ENCODE measurements at regions not wholly inside any gene's neighbourhood (a gene's known extent, or its start where the extent isn't known, plus 50 kb on each side); places are given as distances from the start of the nearest gene placed in this dataset.
"Not testable (repeated sequence)": the region's sequence is repeated elsewhere in the genome, so short reads cannot be mapped to it uniquely, and the experiment has no call there.

DNA sequence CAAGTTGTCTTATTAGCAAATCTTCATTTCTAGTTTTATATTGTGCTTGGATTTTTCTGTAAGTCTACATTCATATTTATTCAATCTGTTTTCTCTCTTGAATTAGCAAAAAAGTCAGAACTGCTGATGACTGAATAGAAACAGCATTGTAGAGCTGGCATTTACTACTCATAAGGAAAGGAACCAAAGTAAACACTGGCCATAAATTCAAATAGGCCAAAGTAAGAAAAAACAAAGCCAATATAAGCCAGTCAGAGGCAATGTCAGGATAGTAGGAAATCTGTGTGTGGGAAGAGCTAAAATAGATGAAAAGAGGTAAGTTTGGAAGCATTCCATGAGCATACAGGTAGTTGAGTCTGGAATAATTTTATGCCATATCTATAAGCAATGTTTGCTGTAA lies 307.2 kb upstream of the SLITRK3 start:
- no peak for DNase-seq (ENCODE audit: low spot score)
- H3K27ac Mint-ChIP-seq = no peak overlapping the region
- no peak overlapping the region for H3K4me3 Mint-ChIP-seq
- intact Hi-C loops (cut with micrococcal nuclease) = no loop called here
- no peaks in the 10 kb centered on the region for H3K4me1 Mint-ChIP-seq (ENCODE audit: low read depth)
- H3K27me3 Mint-ChIP-seq (ENCODE audit: insufficient read depth) = no peaks in the 10 kb centered on the region
- H3K36me3 Mint-ChIP-seq (ENCODE audit: low read depth) = no peaks in the 10 kb centered on the region
- H3K9me3 Mint-ChIP-seq = peaks cover 11% of the 10 kb centered on the region

DNA sequence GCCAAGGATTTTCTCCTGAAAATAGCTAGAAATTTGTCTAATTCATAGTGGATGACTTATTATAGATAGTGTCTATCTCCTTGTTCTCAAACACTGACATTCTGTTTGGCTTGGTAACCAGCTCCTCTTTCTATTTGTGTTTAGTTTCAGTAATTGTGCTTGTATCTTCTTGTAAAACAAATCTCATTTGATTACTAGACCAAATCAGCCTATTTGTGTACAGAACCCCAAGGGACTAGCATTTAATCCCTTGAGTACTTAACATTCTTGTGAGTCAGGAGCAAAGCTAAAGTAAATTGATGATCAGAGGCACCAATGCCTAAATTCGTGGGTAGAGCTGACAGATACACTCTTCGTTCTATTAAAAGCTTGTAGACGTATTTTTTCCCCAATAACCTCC lies 306.5 kb upstream of the SLITRK3 start:
- Mint-ChIP-seq H3K27ac (no peak overlapping the region), H3K27me3 (ENCODE audit: insufficient read depth) (no peaks in the 10 kb centered on the region)
- intact Hi-C loops (cut with micrococcal nuclease) = no loop called here

DNA sequence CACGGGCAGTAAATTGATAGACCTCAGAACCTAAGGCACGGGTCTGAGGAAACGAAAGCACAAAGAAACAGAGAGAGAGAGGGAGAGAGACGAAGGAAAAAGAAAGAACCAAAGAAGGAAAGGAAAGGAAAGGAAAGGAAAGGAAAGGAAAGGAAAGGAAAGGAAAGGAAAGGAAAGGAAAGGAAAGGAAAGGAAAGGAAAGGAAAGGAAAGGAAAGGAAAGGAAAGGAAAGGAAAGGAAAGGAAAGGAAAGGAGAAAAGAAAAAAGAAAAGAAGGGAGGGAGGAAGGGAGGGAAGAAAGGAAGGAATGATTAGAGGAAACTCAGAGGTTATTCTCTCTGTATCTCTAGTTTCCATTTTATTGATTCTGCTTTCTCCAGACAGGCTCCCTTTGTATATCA lies 302.6 kb upstream of the SLITRK3 start:
- H3K9me3 Mint-ChIP-seq; intact Hi-C loops (cut with micrococcal nuclease); H3K36me3 Mint-ChIP-seq (ENCODE audit: low read depth); H3K4me3 Mint-ChIP-seq; DNase-seq (ENCODE audit: low spot score); H3K27ac Mint-ChIP-seq; H3K27me3 Mint-ChIP-seq (ENCODE audit: insufficient read depth); H3K4me1 Mint-ChIP-seq (ENCODE audit: low read depth): not testable (repeated sequence)

More for the DNA sequence above, 306.5 kb upstream of the SLITRK3 start:
- Mint-ChIP-seq H3K9me3 (peaks cover 11% of the 10 kb centered on the region), H3K36me3 (ENCODE audit: low read depth) (no peaks in the 10 kb centered on the region), H3K4me1 (ENCODE audit: low read depth) (no peaks in the 10 kb centered on the region), H3K4me3 (no peak overlapping the region)
- DNase-seq (ENCODE audit: low spot score) = no peak

DNA sequence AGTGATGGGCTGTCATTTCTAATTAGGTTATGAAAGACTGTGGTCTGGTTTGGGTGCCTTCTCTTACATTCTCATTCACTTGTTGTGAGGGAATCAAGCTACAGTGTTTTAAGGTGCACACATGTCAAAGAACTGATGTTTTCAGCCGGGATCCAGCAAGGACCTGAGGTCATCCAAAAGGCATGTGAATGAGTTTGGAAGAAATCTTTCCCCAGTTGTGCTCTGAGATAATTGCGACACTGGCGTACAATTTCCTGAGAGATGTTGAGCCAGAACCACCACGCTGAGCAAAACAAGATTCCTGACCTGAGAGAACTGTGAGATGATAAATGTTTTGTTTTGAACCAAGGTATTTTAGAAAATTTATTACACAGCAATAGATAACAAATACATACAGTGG lies 295.3 kb upstream of the SLITRK3 start:
- intact Hi-C loops (cut with micrococcal nuclease) = no loop called here
- no peak for DNase-seq (ENCODE audit: low spot score)
- H3K4me1 Mint-ChIP-seq (ENCODE audit: low read depth) = no peaks in the 10 kb centered on the region
- H3K27ac Mint-ChIP-seq = no peak overlapping the region
- H3K27me3 Mint-ChIP-seq (ENCODE audit: insufficient read depth) = no peaks in the 10 kb centered on the region
- H3K9me3 Mint-ChIP-seq = peaks cover 4% of the 10 kb centered on the region
- H3K4me3 Mint-ChIP-seq = no peak overlapping the region
- no peaks in the 10 kb centered on the region for H3K36me3 Mint-ChIP-seq (ENCODE audit: low read depth)

DNA sequence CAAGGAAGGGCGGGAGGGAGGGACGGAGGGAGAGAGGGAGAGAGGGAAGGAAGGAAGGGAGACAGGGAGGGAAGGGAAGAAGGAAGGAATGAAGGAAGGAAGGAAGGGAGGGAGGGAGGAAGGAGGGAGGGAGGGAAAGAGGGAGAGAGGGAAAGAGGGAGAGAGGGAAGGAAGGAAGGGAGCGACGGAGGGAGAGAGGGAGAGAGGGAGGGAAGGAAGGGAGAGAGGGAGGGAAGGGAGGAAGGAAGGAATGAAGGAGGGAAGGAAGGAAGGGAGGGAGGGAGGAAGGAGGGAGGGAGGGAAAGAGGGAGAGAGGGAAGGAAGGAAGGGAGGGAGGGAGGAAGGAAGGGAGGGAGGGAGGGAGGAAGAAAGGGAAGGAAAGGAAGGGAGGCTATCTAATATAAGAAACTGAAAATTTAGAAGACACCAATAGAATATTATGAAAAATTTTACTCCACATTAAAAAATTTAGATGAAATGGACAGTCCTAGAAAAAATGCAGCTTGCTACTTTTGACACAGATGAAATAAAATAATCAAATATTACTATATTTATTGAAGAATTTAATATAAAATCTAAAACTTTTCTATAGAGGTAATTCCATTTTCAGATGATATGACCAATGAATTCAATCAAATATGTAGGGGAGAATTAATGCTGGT lies 280.3 kb upstream of the SLITRK3 start:
- H3K4me3 Mint-ChIP-seq = no peak overlapping the region
- DNase-seq (ENCODE audit: low spot score) = no peak
- no peaks in the 10 kb centered on the region for H3K9me3 Mint-ChIP-seq
- intact Hi-C loops (cut with micrococcal nuclease) = no loop called here
- no peak overlapping the region for H3K27ac Mint-ChIP-seq
- no peaks in the 10 kb centered on the region for H3K27me3 Mint-ChIP-seq (ENCODE audit: insufficient read depth)
- no peaks in the 10 kb centered on the region for H3K36me3 Mint-ChIP-seq (ENCODE audit: low read depth)
- no peaks in the 10 kb centered on the region for H3K4me1 Mint-ChIP-seq (ENCODE audit: low read depth)

DNA sequence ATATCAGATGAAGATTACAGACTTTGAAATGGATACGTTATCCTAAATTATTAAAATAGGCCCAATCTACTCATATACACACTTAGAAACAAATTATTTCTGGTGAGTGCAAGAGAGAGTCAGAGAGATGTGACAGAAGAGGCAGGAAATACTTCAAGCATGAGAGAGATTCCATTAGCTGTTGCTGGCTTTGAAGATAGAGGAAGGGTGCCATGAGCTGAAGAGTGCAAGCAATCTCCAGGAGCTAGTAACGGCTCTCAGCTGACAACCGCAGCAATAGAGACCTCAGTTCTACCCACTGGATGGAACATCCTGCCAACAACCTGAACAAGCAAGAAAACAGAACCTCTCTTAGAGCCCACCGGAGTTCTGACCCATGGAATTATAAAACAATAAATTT lies 270.7 kb upstream of the SLITRK3 start:
- H3K27ac Mint-ChIP-seq = no peak overlapping the region
- no peak for DNase-seq (ENCODE audit: low spot score)
- H3K36me3 Mint-ChIP-seq (ENCODE audit: low read depth) = no peaks in the 10 kb centered on the region
- no peak overlapping the region for H3K4me3 Mint-ChIP-seq
- H3K9me3 Mint-ChIP-seq = peaks cover 6% of the 10 kb centered on the region
- no peaks in the 10 kb centered on the region for H3K4me1 Mint-ChIP-seq (ENCODE audit: low read depth)
- H3K27me3 Mint-ChIP-seq (ENCODE audit: insufficient read depth) = no peaks in the 10 kb centered on the region
- intact Hi-C loops (cut with micrococcal nuclease) = no loop called here

DNA sequence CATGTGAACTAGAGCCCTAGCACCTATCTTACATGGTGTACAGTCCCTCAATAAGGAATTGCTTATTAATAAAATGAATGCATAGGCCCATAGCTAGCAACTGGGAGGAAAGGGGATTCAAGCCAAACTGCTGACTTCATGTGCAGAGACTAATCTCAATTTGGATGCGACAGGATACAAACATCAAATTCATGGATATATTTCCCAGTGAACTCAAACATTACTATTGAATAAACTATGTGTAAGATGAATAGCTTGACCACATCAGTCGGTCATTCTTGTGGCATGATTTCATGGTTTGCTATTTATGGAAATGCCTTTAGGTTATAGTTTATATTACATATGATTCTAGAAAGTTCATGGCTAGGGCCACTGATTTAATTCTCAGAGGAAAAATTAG lies 268.6 kb upstream of the SLITRK3 start:
- H3K4me3 Mint-ChIP-seq = no peak overlapping the region
- DNase-seq (ENCODE audit: low spot score) = no peak
- no peak overlapping the region for H3K27ac Mint-ChIP-seq
- H3K27me3 Mint-ChIP-seq (ENCODE audit: insufficient read depth) = no peaks in the 10 kb centered on the region
- H3K4me1 Mint-ChIP-seq (ENCODE audit: low read depth) = no peaks in the 10 kb centered on the region
- intact Hi-C loops (cut with micrococcal nuclease) = no loop called here
- H3K36me3 Mint-ChIP-seq (ENCODE audit: low read depth) = no peaks in the 10 kb centered on the region
- no peaks in the 10 kb centered on the region for H3K9me3 Mint-ChIP-seq

DNA sequence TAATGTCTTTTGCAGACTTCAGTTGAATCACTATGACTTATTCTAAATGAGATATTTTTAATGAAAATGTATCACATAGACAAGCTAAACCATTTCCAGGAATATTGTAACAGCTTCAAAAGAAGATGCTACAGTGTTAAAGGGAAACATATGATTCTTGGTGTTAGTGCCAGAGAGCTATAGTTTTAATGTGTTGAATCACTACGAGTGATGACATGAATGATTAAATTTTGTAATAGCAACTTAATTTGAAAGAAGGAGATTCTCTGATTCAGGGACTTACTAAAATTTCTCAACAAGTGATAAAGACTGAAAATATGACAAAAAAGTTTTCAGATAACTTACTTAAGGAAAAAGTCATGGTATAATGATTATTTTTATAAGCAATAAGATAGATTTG lies 267.3 kb upstream of the SLITRK3 start:
- Mint-ChIP-seq H3K4me1 (ENCODE audit: low read depth) (no peaks in the 10 kb centered on the region), H3K36me3 (ENCODE audit: low read depth) (no peaks in the 10 kb centered on the region), H3K4me3 (no peak overlapping the region), H3K27ac (no peak overlapping the region), H3K9me3 (no peaks in the 10 kb centered on the region), H3K27me3 (ENCODE audit: insufficient read depth) (no peaks in the 10 kb centered on the region)
- no peak for DNase-seq (ENCODE audit: low spot score)
- intact Hi-C loops (cut with micrococcal nuclease) = no loop called here

DNA sequence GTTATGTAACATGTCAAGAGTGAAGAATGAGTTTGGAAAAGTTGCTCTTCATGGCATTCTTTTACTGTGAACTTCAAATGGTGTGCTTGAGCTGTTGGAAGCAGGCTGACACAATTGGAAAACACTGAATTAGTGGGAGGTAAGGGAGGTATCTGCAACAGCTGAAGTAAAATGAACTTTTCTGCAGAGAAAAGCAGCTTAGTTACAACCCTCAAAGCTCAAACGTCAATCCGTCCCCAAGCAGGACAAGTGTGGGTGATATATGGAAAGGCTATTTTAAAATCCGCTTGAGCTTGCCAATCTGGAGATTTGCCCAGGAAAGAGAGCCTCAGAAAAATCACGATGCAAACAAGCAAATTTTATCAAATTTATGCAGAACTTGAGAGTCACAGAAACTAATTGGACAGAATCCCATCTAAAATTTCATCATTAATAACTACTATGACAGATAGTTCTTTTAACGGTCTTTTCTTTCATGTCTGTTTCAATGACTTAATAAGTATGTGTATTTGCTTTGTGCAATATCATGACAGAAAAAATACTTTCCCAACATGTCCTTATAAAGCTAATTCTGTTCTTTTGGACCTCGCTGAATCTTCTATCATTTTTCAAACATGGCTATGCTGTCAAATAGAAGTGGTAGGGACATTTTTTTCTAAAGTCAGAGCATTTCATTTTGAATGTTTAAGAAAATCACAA lies 266.6 kb upstream of the SLITRK3 start:
- intact Hi-C loops (cut with micrococcal nuclease) = no loop called here
- Mint-ChIP-seq H3K4me3 (no peak overlapping the region), H3K9me3 (no peaks in the 10 kb centered on the region), H3K4me1 (ENCODE audit: low read depth) (no peaks in the 10 kb centered on the region), H3K27ac (no peak overlapping the region), H3K36me3 (ENCODE audit: low read depth) (no peaks in the 10 kb centered on the region), H3K27me3 (ENCODE audit: insufficient read depth) (no peaks in the 10 kb centered on the region)
- DNase-seq (ENCODE audit: low spot score) = no peak

DNA sequence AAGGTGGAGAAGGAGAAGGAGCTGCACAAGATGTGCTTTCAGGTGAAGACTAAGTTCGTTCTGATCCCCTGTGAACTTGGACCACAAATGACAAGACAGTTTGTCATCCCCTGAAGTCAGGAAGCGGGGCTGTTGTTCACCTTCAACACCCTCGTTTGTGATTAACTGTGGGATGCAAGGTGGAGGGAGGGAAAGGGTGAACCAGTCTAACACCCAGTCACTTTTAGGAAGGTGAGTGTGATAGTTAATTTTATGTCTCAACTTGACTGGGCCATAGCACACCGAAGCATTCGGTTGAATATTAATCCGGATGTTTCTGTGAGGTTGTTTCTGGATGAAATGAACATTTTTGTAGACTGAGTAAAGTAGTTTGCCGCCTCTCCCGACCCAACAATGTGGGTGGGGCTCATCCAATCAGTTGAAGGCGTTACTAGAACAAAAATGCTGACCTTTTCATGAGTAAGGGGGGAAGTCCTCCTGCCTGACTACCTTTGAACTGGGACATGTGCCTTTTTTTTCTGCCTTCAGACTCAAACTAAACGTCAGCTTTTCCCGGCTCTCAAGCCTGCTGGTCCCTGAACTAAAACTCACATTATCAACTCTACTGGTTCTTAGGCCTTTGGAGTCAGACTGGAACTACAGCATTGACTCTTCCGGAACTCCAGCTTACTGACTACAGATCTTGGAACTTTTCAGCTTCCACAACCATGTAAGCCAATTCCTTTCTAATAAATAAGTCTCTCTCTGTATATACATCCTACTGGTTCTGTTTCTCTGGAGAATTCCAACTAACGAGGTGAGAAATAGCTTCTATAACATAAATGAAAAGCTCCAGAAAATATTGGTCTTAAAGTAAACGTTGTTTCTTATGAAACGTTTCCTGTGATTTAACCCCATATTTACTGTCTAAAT lies 264.0 kb upstream of the SLITRK3 start:
- Mint-ChIP-seq H3K36me3 (ENCODE audit: low read depth) (no peaks in the 10 kb centered on the region), H3K27ac (no peak overlapping the region), H3K9me3 (peaks cover 9% of the 10 kb centered on the region), H3K27me3 (ENCODE audit: insufficient read depth) (no peaks in the 10 kb centered on the region), H3K4me3 (no peak overlapping the region), H3K4me1 (ENCODE audit: low read depth) (no peaks in the 10 kb centered on the region)
- no peak for DNase-seq (ENCODE audit: low spot score)
- intact Hi-C loops (cut with micrococcal nuclease) = no loop called here

DNA sequence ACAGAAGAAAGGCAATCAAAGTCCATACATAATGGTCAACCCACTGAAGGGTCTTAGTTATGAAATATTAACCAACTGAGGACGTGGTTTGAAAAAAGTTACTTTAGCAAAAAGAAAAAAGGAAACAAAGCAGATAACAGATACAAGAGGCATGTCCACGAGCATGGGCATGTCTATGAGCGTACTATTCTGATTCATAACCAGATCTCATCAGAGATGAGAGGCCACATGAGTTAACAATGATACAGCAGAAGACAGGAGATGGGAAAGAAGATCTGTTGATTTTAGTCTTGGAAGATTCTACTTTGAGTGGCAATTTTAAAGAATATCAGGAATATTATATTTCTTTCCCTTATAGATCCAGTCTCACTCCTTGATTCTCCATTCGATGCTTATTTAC lies 262.9 kb upstream of the SLITRK3 start:
- Mint-ChIP-seq H3K4me3 (no peak overlapping the region), H3K27ac (no peak overlapping the region), H3K27me3 (ENCODE audit: insufficient read depth) (no peaks in the 10 kb centered on the region), H3K4me1 (ENCODE audit: low read depth) (no peaks in the 10 kb centered on the region), H3K9me3 (peaks cover 10% of the 10 kb centered on the region), H3K36me3 (ENCODE audit: low read depth) (no peaks in the 10 kb centered on the region)
- no peak for DNase-seq (ENCODE audit: low spot score)
- intact Hi-C loops (cut with micrococcal nuclease) = no loop called here

DNA sequence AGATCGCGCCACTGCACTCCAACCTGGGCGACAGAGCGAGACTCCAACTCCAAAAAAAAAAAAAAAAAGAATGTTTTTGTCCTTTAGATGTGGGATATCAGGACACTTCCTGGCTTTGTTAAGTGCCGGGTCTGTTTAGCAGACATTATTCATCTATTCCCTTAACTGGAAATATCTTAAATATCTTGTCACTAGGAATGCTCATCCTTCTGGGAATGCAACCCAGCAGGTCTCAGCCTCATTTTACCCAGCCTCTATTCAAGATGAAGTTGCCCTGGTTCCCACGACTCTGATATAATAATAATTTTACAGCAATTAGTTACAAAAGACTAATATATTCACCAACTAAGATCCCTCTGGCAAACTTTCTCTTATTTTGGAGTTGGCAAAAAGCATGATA lies 260.9 kb upstream of the SLITRK3 start:
- no peak for DNase-seq (ENCODE audit: low spot score)
- H3K27ac Mint-ChIP-seq = no peak overlapping the region
- no peaks in the 10 kb centered on the region for H3K27me3 Mint-ChIP-seq (ENCODE audit: insufficient read depth)
- no peak overlapping the region for H3K4me3 Mint-ChIP-seq
- intact Hi-C loops (cut with micrococcal nuclease) = no loop called here
- no peaks in the 10 kb centered on the region for H3K4me1 Mint-ChIP-seq (ENCODE audit: low read depth)
- H3K9me3 Mint-ChIP-seq = peaks cover 14% of the 10 kb centered on the region
- no peaks in the 10 kb centered on the region for H3K36me3 Mint-ChIP-seq (ENCODE audit: low read depth)

DNA sequence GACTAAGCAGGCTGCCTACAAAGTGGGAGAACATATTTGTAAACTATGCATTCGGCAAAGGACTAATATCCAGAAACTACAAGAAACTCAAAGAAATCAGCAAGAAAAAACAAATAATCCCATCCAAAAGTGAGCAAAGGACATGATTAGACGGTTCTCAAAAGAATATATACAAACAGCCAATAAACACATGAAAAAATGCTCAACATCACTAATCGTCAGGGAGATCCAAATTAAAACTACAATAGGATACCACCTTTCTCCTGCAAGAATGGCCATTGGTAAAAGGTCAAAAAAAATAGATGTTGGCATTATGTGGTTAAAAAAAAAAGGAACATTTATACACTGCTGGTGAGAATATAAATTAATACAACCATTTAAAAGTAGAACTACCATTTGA lies 259.6 kb upstream of the SLITRK3 start:
- no peak overlapping the region for H3K27ac Mint-ChIP-seq
- H3K36me3 Mint-ChIP-seq (ENCODE audit: low read depth) = no peaks in the 10 kb centered on the region
- no peak overlapping the region for H3K4me3 Mint-ChIP-seq
- peaks cover 14% of the 10 kb centered on the region for H3K9me3 Mint-ChIP-seq
- intact Hi-C loops (cut with micrococcal nuclease) = no loop called here
- no peaks in the 10 kb centered on the region for H3K4me1 Mint-ChIP-seq (ENCODE audit: low read depth)
- no peaks in the 10 kb centered on the region for H3K27me3 Mint-ChIP-seq (ENCODE audit: insufficient read depth)
- DNase-seq (ENCODE audit: low spot score) = no peak

All from activated T-helper 1 cell treated with anti-CD3 and anti-CD28 coated beads, Interleukin-12 subunit alpha, Interleukin-12 subunit beta, Interleukin-2, Interleukin-4 antibody, amounts not matched to agents 30 ng/mL and 10 ng/mL and 1 ng/mL, durations not matched to agents 14 hours and 24 hours and 36 hours (primary cell).